ENCODE measurements at regions not wholly inside any gene's neighbourhood (a gene's known extent, or its start where the extent isn't known, plus 50 kb on each side); places are given as distances from the start of the nearest gene placed in this dataset.

- Histone ChIP-seq H3K9ac (ENCODE audit: insufficient read depth in 1 of 2, low read length in 2 of 2) (no peak overlapping the region), H3K4me1 (ENCODE audit: control insufficient read depth in 5 of 5, insufficient read depth in 5 of 5, low read length in 5 of 5) (no peaks in the 10 kb centered on the region), H3K4me3 (no peak overlapping the region), H3K27ac (ENCODE audit: low read depth in 1 of 2, low read length in 1 of 2) (no peak overlapping the region), H3K9me3 (ENCODE audit: control insufficient read depth in 4 of 4, insufficient read depth in 3 of 4, low read length in 3 of 4) (peaks cover 0 to 5% (median 0%) of the 10 kb centered on the region in 4 donors), H3K36me3 (ENCODE audit: control insufficient read depth in 4 of 4, insufficient read depth in 4 of 4, low read length in 4 of 4) (no peaks in the 10 kb centered on the region), H3K27me3 (ENCODE audit: control insufficient read depth in 3 of 3, insufficient read depth in 3 of 3, low read length in 2 of 3) (no peaks in the 10 kb centered on the region)
- 80 to 84% methylated on average over 9 of the region's 9 CpGs for WGBS, 2 donors
- no peak for TF ChIP-seq CTCF (IDR thresholded peaks at IDR 0.05; ENCODE audit: control extremely low read depth, extremely low read depth)
- DNase-seq (no peak), ATAC-seq (ENCODE audit: insufficient read depth, low FRiP score) (no peak)
Observed at GRCh38 chr16:5622234-5622884, 524.8 kb upstream of the EEF2KMT start.

- peaks cover 0 to 5% (median 0%) of the 10 kb centered on the region in 4 donors for H3K9me3 ChIP-seq (ENCODE audit: control insufficient read depth in 4 of 4, insufficient read depth in 3 of 4, low read length in 3 of 4)
- H3K4me1 ChIP-seq (ENCODE audit: control insufficient read depth in 5 of 5, insufficient read depth in 5 of 5, low read length in 5 of 5), result no peaks in the 10 kb centered on the region
- H3K4me3 ChIP-seq, result no peak overlapping the region
- no peak overlapping the region for H3K27ac ChIP-seq (ENCODE audit: low read depth in 1 of 2, low read length in 1 of 2)
- no peak for ATAC-seq (ENCODE audit: insufficient read depth, low FRiP score)
- no peaks in the 10 kb centered on the region for H3K27me3 ChIP-seq (ENCODE audit: control insufficient read depth in 3 of 3, insufficient read depth in 3 of 3, low read length in 2 of 3)
- no peak overlapping the region for H3K9ac ChIP-seq (ENCODE audit: insufficient read depth in 1 of 2, low read length in 2 of 2)
- 45 to 64% methylated on average over 4 of the region's 4 CpGs for WGBS, 2 donors
- DNase-seq, result no peak
- H3K36me3 ChIP-seq (ENCODE audit: control insufficient read depth in 4 of 4, insufficient read depth in 4 of 4, low read length in 4 of 4), result no peaks in the 10 kb centered on the region
- no peak for TF ChIP-seq CTCF (IDR thresholded peaks at IDR 0.05; ENCODE audit: control extremely low read depth, extremely low read depth)
Observed at GRCh38 chr16:5621826-5622225, 524.2 kb upstream of the EEF2KMT start.

GRCh38 chr16:5619304-5619703 lies 521.7 kb upstream of the EEF2KMT start:
- no peak overlapping the region for H3K9ac ChIP-seq (ENCODE audit: insufficient read depth in 1 of 2, low read length in 2 of 2)
- peaks cover 0 to 4% (median 0%) of the 10 kb centered on the region in 3 donors for H3K27me3 ChIP-seq (ENCODE audit: control insufficient read depth in 3 of 3, insufficient read depth in 3 of 3, low read length in 2 of 3)
- H3K4me3 ChIP-seq, result no peak overlapping the region
- no peak for ATAC-seq (ENCODE audit: insufficient read depth, low FRiP score)
- no peaks in the 10 kb centered on the region for H3K36me3 ChIP-seq (ENCODE audit: control insufficient read depth in 4 of 4, insufficient read depth in 4 of 4, low read length in 4 of 4)
- no peak for TF ChIP-seq CTCF (IDR thresholded peaks at IDR 0.05; ENCODE audit: control extremely low read depth, extremely low read depth)
- 67 to 80% methylated on average over 8 of the region's 8 CpGs for WGBS, 2 donors
- H3K4me1 ChIP-seq (ENCODE audit: control insufficient read depth in 5 of 5, insufficient read depth in 5 of 5, low read length in 5 of 5), result no peaks in the 10 kb centered on the region
- H3K27ac ChIP-seq (ENCODE audit: low read depth in 1 of 2, low read length in 1 of 2), result no peak overlapping the region
- DNase-seq, result no peak
- H3K9me3 ChIP-seq (ENCODE audit: control insufficient read depth in 4 of 4, insufficient read depth in 3 of 4, low read length in 3 of 4), result peaks cover 0 to 2% (median 0%) of the 10 kb centered on the region in 4 donors

- TF ChIP-seq CTCF (IDR thresholded peaks at IDR 0.05; ENCODE audit: control extremely low read depth, extremely low read depth), result no peak
- Histone ChIP-seq H3K36me3 (ENCODE audit: control insufficient read depth in 4 of 4, insufficient read depth in 4 of 4, low read length in 4 of 4) (no peaks in the 10 kb centered on the region), H3K27ac (ENCODE audit: low read depth in 1 of 2, low read length in 1 of 2) (no peak overlapping the region), H3K4me3 (no peak overlapping the region), H3K9ac (ENCODE audit: insufficient read depth in 1 of 2, low read length in 2 of 2) (no peak overlapping the region), H3K9me3 (ENCODE audit: control insufficient read depth in 4 of 4, insufficient read depth in 3 of 4, low read length in 3 of 4) (peaks cover 0 to 5% (median 0%) of the 10 kb centered on the region in 4 donors), H3K4me1 (ENCODE audit: control insufficient read depth in 5 of 5, insufficient read depth in 5 of 5, low read length in 5 of 5) (no peaks in the 10 kb centered on the region), H3K27me3 (ENCODE audit: control insufficient read depth in 3 of 3, insufficient read depth in 3 of 3, low read length in 2 of 3) (peaks cover 0 to 4% (median 0%) of the 10 kb centered on the region in 3 donors)
- WGBS, 2 donors, result 44 to 48% methylated on average over 6 of the region's 6 CpGs
- DNase-seq, result no peak
- no peak for ATAC-seq (ENCODE audit: insufficient read depth, low FRiP score)
Observed at GRCh38 chr16:5616841-5617240, 519.2 kb upstream of the EEF2KMT start.

All from lung (tissue), 11 donors.